MM.1S (cell line): ENCODE measurements at regions not wholly inside any gene's neighbourhood (a gene's known extent, or its start where the extent isn't known, plus 50 kb on each side); places are given as distances from the start of the nearest gene placed in this dataset.

Experiments
- DNase-seq: peaks from one replicate; pipeline ENCODE4 v3.0.0-alpha.2; 2015
- H2AFZ ChIP-seq: fragments of 300-600 bp; sonication (generic); 2 replicates; pipeline ENCODE4 v1.6.0; 2016; ENCODE audit warnings: antibody characterized with exemption, low read length
- H3F3A ChIP-seq: fragments of 300-600 bp; sonication (generic); 2 replicates; pipeline ENCODE4 v1.6.1; 2016; ENCODE audit warnings: mild to moderate bottlenecking, antibody characterized with exemption, low read length, moderate library complexity, mixed read lengths; ENCODE audit not compliant: insufficient read depth
- H3K27ac ChIP-seq: fragments of 300-600 bp; sonication (generic); 2 replicates; pipeline ENCODE4 v1.5.1; 2016; ENCODE audit warnings: mild to moderate bottlenecking, low read length
- H3K27me3 ChIP-seq: fragments of 300-600 bp; sonication (generic); replicated peaks from 2 replicates; pipeline ENCODE4 v1.6.0; 2016; ENCODE audit warnings: low read length; ENCODE audit not compliant: insufficient read depth
- H3K36me3 ChIP-seq: fragments of 300-600 bp; sonication (generic); replicated peaks from 2 replicates; pipeline ENCODE4 v1.6.1; 2016; ENCODE audit warnings: mild to moderate bottlenecking, low read length, mixed read lengths; ENCODE audit not compliant: insufficient read depth
- H3K4me1 ChIP-seq: fragments of 300-600 bp; sonication (generic); 2 replicates; pipeline ENCODE4 v1.6.1; 2016; ENCODE audit warnings: low read length, mixed read lengths
- H3K4me2 ChIP-seq: fragments of 300-600 bp; sonication (generic); 2 replicates; pipeline ENCODE4 v1.6.0; 2016; ENCODE audit warnings: low read depth, low read length
- H3K4me3 ChIP-seq: fragments of 300-600 bp; sonication (generic); 2 replicates; pipeline ENCODE4 v1.5.1; 2016; ENCODE audit warnings: low read length, mixed read lengths
- H3K79me2 ChIP-seq: fragments of 300-600 bp; sonication (generic); 2 replicates; pipeline ENCODE4 v1.6.1; 2016; ENCODE audit warnings: mixed run types, low read length, mixed read lengths
- H3K9ac ChIP-seq: fragments of 300-600 bp; sonication (generic); 2 replicates; pipeline ENCODE4 v1.6.1; 2016; ENCODE audit warnings: low read length, mixed read lengths
- H3K9me2 ChIP-seq: fragments of 300-600 bp; sonication (generic); replicated peaks from 2 replicates; pipeline ENCODE4 v1.6.1; 2016; ENCODE audit warnings: mild to moderate bottlenecking, low read length, mixed read lengths; ENCODE audit not compliant: insufficient read depth
- H3K9me3 ChIP-seq: fragments of 300-600 bp; sonication (generic); replicated peaks from 2 replicates; pipeline ENCODE4 v1.6.1; 2016; ENCODE audit warnings: mild to moderate bottlenecking, low read length, mixed read lengths; ENCODE audit not compliant: insufficient read depth
- H4K20me1 ChIP-seq: fragments of 300-600 bp; sonication (generic); 2 replicates; pipeline ENCODE4 v1.6.1; 2016; ENCODE audit warnings: mild to moderate bottlenecking, low read length, moderate library complexity, mixed read lengths; ENCODE audit not compliant: insufficient read depth
- CTCF ChIP-seq: fragments of 300-600 bp; sonication (generic); IDR thresholded peaks from 2 replicates; pipeline ENCODE4 v1.5.1; 2016; ENCODE audit warnings: antibody characterized with exemption, low read length, mixed read lengths
- EZH2 ChIP-seq: fragments of 300-600 bp; sonication (generic); optimal IDR thresholded peaks from 2 replicates; pipeline ENCODE3; 2017; ENCODE audit warnings: low read depth, mild to moderate bottlenecking, antibody characterized with exemption, low read length, mixed read lengths
- EZH2phosphoT487 ChIP-seq: fragments of 300-600 bp; sonication (generic); IDR thresholded peaks from 2 replicates; pipeline ENCODE4 v1.6.1; 2018; ENCODE audit warnings: antibody characterized with exemption, low read length

DNA sequence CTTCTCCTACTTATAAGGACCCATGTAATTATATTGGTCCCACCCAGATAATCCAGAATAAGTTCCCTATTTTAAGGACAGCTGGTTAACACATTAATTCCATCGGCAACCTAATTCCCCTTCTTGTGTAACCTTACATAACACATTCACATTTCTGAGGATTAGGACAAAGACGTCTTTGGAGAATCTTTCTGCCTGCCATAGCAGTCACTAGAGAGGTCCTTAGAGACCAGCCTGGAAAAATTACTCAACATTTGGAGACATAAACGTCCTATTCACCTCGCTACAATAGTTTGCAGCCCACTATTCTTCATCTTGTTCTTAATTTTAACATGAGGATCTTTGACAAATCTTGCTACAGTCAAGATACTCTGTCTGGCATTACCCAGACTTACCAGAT, 100.1 kb downstream of the MAFB start:
- no peaks in the 10 kb centered on the region for H3K27me3 ChIP-seq
- no peak overlapping the region for H3K27ac ChIP-seq
- H2AFZ ChIP-seq, result no peak overlapping the region
- no peaks in the 10 kb centered on the region for H3K9me2 ChIP-seq
- no peak overlapping the region for H3K4me2 ChIP-seq
- H3K4me1 ChIP-seq, result no peaks in the 10 kb centered on the region
- no peaks in the 10 kb centered on the region for H3K36me3 ChIP-seq
- no peaks in the 10 kb centered on the region for H3K9me3 ChIP-seq
- no peak overlapping the region for H3K4me3 ChIP-seq
- H3K9ac ChIP-seq, result no peak overlapping the region
- H3K79me2 ChIP-seq, result no peaks in the 10 kb centered on the region
- TF ChIP-seq CTCF, result no peak
- no peak for TF ChIP-seq EZH2
- no peak for TF ChIP-seq EZH2phosphoT487
- DNase-seq, result no peak
- H4K20me1 ChIP-seq, result no peaks in the 10 kb centered on the region
- no peaks in the 10 kb centered on the region for H3F3A ChIP-seq

GRCh38 chr20:40587038-40587437, 102.0 kb downstream of the MAFB start:
- H3K36me3 ChIP-seq, result no peaks in the 10 kb centered on the region
- H3K4me3 ChIP-seq, result no peak overlapping the region
- H3K4me2 ChIP-seq, result no peak overlapping the region
- TF ChIP-seq EZH2phosphoT487 (no peak), EZH2 (no peak), CTCF (no peak)
- no peaks in the 10 kb centered on the region for H3K79me2 ChIP-seq
- H3K27me3 ChIP-seq, result no peaks in the 10 kb centered on the region
- no peaks in the 10 kb centered on the region for H3F3A ChIP-seq
- H3K27ac ChIP-seq, result no peak overlapping the region
- no peak overlapping the region for H2AFZ ChIP-seq
- H3K4me1 ChIP-seq, result no peaks in the 10 kb centered on the region
- H4K20me1 ChIP-seq, result no peaks in the 10 kb centered on the region
- no peak overlapping the region for H3K9ac ChIP-seq
- no peak for DNase-seq
- H3K9me2 ChIP-seq, result no peaks in the 10 kb centered on the region
- no peaks in the 10 kb centered on the region for H3K9me3 ChIP-seq

DNA sequence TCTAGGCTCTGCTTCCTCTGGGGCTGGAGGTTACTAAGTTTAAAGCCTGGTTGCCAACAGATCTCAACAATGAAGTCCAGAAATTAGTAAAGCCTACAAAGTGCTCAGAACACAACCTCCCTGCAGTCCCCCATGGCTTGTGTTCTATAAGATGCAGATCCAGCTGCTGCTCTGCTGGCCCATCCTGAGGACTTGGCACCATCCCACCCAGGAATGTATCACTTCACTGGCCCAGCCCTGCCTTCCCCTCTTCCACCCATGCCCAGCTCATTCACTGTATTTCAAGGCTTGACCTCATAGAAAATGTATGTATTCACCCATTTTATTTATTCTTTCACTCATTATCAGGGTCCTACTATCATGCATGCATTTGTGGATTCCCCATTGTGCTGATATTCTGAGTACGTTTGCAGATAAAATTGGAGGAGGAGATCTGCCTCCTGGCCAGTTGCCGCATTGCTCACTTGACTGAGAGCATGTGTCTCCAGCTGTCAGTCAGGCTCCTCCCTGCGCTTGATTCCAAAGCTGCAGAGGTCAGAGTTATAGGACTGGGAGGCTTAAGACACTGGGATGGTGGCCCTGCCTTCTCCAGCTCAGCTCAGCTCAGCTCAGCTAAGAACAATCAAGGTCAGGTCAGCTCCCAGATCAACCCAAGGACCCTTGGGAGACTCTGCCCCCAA, 104.8 kb downstream of the MAFB start:
- Histone ChIP-seq H2AFZ (no peak overlapping the region), H3K27ac (no peak overlapping the region), H3K9me3 (no peaks in the 10 kb centered on the region), H3K4me3 (no peak overlapping the region), H3F3A (no peaks in the 10 kb centered on the region), H3K36me3 (no peaks in the 10 kb centered on the region), H3K9ac (no peak overlapping the region), H3K4me2 (no peak overlapping the region), H3K79me2 (no peaks in the 10 kb centered on the region), H4K20me1 (no peaks in the 10 kb centered on the region), H3K4me1 (no peaks in the 10 kb centered on the region), H3K27me3 (no peaks in the 10 kb centered on the region), H3K9me2 (no peaks in the 10 kb centered on the region)
- no peak for DNase-seq
- TF ChIP-seq CTCF (no peak), EZH2 (no peak), EZH2phosphoT487 (no peak)
